A549 (cell line): ENCODE measurements at regions not wholly inside any gene's neighbourhood (a gene's known extent, or its start where the extent isn't known, plus 50 kb on each side); places are given as distances from the start of the nearest gene placed in this dataset.

Experiments used
- ATAC-seq, 2 experiments: fragments of 200-7000 bp in 1 of 2; fragments of >200 bp in 1 of 2; cut with Nextera tagmentation in 1 of 2; cut with Tn5 transposase in 1 of 2; 3 replicates each; pipeline versions ENCODE4 v1.8.0 to v1.9.1; 2018 to 2020; ENCODE audit warnings: mild to moderate bottlenecking in 1 of 2, moderate library complexity in 1 of 2
- CTCF ChIA-PET: fragments of 300-600 bp; sonication (Branson Sonifier 250); formaldehyde crosslinking; extraction: SDS; loops from one replicate; lab custom pipeline; 2021; ENCODE audit warnings: antibody characterized with exemption, inconsistent platforms; lab: Yijun Ruan, JAX
- POLR2A ChIA-PET: fragments of 350-600 bp; formaldehyde crosslinking; extraction: SDS; loops from one replicate; lab custom pipeline; 2021; ENCODE audit warnings: antibody characterized with exemption, inconsistent platforms; lab: Yijun Ruan, JAX
- DNase-seq, 2 experiments: peaks; one replicate each; pipeline versions ENCODE4 v3.0.0 to v3.0.0-alpha.2; 2011 to 2016; ENCODE audit warnings: low read depth in 1 of 2, low spot score in 1 of 2
- FAIRE-seq: peaks from 2 replicates; lab custom pipeline; 2011; peaks lifted over from hg19 to GRCh38; lab: Jason Lieb, UNC
- H3K27ac ChIP-seq, 2 experiments: fragments of >200 bp; sonication (Bioruptor Twin); formaldehyde crosslinking; 3 replicates each; pipeline ENCODE4 v1.5.1; 2016 to 2017
- H3K4me1 ChIP-seq: fragments of >200 bp; sonication (Bioruptor Twin); formaldehyde crosslinking; 3 replicates; pipeline ENCODE4 v1.6.1; 2016
- H3K4me2 ChIP-seq: fragments of >200 bp; sonication (Bioruptor Twin); formaldehyde crosslinking; 3 replicates; pipeline ENCODE4 v1.6.1; 2016
- H3K4me3 ChIP-seq: fragments of >200 bp; sonication (Bioruptor Twin); formaldehyde crosslinking; 3 replicates; pipeline ENCODE4 v1.5.1; 2016
- H3K9me3 ChIP-seq: fragments of >200 bp; sonication (Bioruptor Twin); formaldehyde crosslinking; 3 replicates; pipeline ENCODE4 v1.6.1; 2016
- CEBPB ChIP-seq, 2 experiments: fragments of >200 bp in 1 of 2; sonication (Bioruptor Twin) in 1 of 2; formaldehyde crosslinking in 1 of 2; IDR thresholded peaks; 2 replicates each; pipeline ENCODE4 v1.6.1; 2012 to 2016
- CHD2 ChIP-seq: fragments of 150-350 bp; IDR thresholded peaks from 2 replicates; pipeline ENCODE4 v1.6.1; 2014; ENCODE audit warnings: low read length; ENCODE audit not compliant: partially characterized antibody
- CTCF ChIP-seq: fragments of >200 bp; sonication (Bioruptor Twin); formaldehyde crosslinking; IDR thresholded peaks from 3 replicates; pipeline ENCODE4 v1.5.1; 2016
- EHF ChIP-seq: fragments of 250-450 bp; sonication (Bioruptor Pico); IDR thresholded peaks from 2 replicates; pipeline ENCODE4 v1.5.0; 2020; ENCODE audit warnings: mild to moderate bottlenecking
- EP300 ChIP-seq, 2 experiments: fragments of >200 bp; sonication (Bioruptor Twin); formaldehyde crosslinking; IDR thresholded peaks; 2 replicates in 1 of 2; 3 replicates in 1 of 2; pipeline ENCODE4 v1.6.1; 2016 to 2017
- ESRRA ChIP-seq: fragments of 150-350 bp; IDR thresholded peaks from 2 replicates; pipeline ENCODE4 v1.6.1; 2014; ENCODE audit warnings: mild to moderate bottlenecking, low read length, borderline replicate concordance
- FOSL2 ChIP-seq, 2 experiments: fragments of 450-650 bp in 1 of 2; fragments of >200 bp in 1 of 2; sonication (Bioruptor Twin) in 1 of 2; formaldehyde crosslinking; IDR thresholded peaks; 2 replicates each; pipeline versions ENCODE4 v1.5.0 to v1.6.1; 2016 to 2020; ENCODE audit warnings: mild to moderate bottlenecking in 1 of 2, moderate library complexity in 1 of 2
- FOXS1 ChIP-seq: fragments of 250-450 bp; sonication (Bioruptor Pico); IDR thresholded peaks from 2 replicates; pipeline ENCODE4 v1.5.0; 2020; ENCODE audit warnings: mild to moderate bottlenecking, moderate library complexity
- GATA3 ChIP-seq: IDR thresholded peaks from 2 replicates; pipeline ENCODE4 v1.6.1; 2012; ENCODE audit warnings: borderline replicate concordance
- HDAC2 ChIP-seq: fragments of 200-600 bp; sonication (generic); IDR thresholded peaks from 2 replicates; pipeline ENCODE4 v1.6.1; 2016
- JUNB ChIP-seq: fragments of >200 bp; sonication (Bioruptor Twin); formaldehyde crosslinking; IDR thresholded peaks from 2 replicates; pipeline ENCODE4 v1.6.1; 2016
- KDM5A ChIP-seq: fragments of 200-600 bp; sonication (generic); IDR thresholded peaks from 2 replicates; pipeline ENCODE4 v1.6.1; 2016; ENCODE audit warnings: antibody characterized with exemption, mild to moderate bottlenecking
- NPAS2 ChIP-seq: fragments of 250-450 bp; sonication (Bioruptor Pico); IDR thresholded peaks from 2 replicates; pipeline ENCODE4 v1.8.0; 2022; ENCODE audit warnings: mild to moderate bottlenecking, moderate library complexity, borderline replicate concordance
- NR3C1 ChIP-seq: fragments of >200 bp; sonication (Bioruptor Twin); formaldehyde crosslinking; IDR thresholded peaks from 3 replicates; pipeline ENCODE4 v1.6.1; 2017
- POLR2AphosphoS2 ChIP-seq: conservative IDR thresholded peaks from 2 replicates; pipeline ENCODE4 v1.6.1; 2012; ENCODE audit warnings: low read length, improper control_type of control experiment, inconsistent platforms
- RAD21 ChIP-seq, 2 experiments: fragments of >200 bp in 1 of 2; sonication (Bioruptor Twin) in 1 of 2; formaldehyde crosslinking in 1 of 2; IDR thresholded peaks in 1 of 2; conservative IDR thresholded peaks in 1 of 2; 2 replicates in 1 of 2; 3 replicates in 1 of 2; pipeline ENCODE4 v1.6.1; 2012 to 2018; ENCODE audit warnings: inconsistent platforms in 1 of 2
- RCOR1 ChIP-seq: fragments of 150-350 bp; IDR thresholded peaks from 2 replicates; pipeline ENCODE4 v1.6.1; 2014; ENCODE audit warnings: antibody characterized with exemption, low read length, low read depth
- REST ChIP-seq: fragments of 200-600 bp; sonication (generic); IDR thresholded peaks from 2 replicates; pipeline ENCODE4 v1.6.1; 2016; ENCODE audit warnings: antibody characterized with exemption, mild to moderate bottlenecking, moderate library complexity
- SMC3 ChIP-seq: fragments of >200 bp; sonication (Bioruptor Twin); formaldehyde crosslinking; IDR thresholded peaks from 3 replicates; pipeline ENCODE4 v1.6.1; 2018; ENCODE audit warnings: inconsistent platforms
- ZC3H11A ChIP-seq: fragments of 450-650 bp; IDR thresholded peaks from 2 replicates; pipeline ENCODE4 v1.6.1; 2014; ENCODE audit warnings: antibody characterized with exemption, mild to moderate bottlenecking
- ZNF302 ChIP-seq: fragments of 250-450 bp; sonication (Bioruptor Pico); IDR thresholded peaks from 2 replicates; pipeline ENCODE4 v1.9.0; 2021; ENCODE audit warnings: inconsistent platforms, mild to moderate bottlenecking, moderate library complexity
- WGBS: methylation state at CpG from one replicate; pipeline ENCODE4 v1.1.6; 2017; ENCODE audit errors: missing lambda C conversion rate; 5-methylcytosine and 5-hydroxymethylcytosine counted together

- POLR2A ChIA-PET = no interaction called here
- ATAC-seq = no peak
- no peak for DNase-seq
- H3K4me1 ChIP-seq = no peaks in the 10 kb centered on the region
- WGBS = 55% methylated on average over 2 of the region's 2 CpGs
- H3K27ac ChIP-seq = no peak overlapping the region
- CTCF ChIA-PET = interaction anchor here (0.6 kb wide), 1 partner anchor 719 kb away, joined by 3 read pairs; no protein-coding TSS in a partner anchor
- no peak overlapping the region for H3K4me2 ChIP-seq
- H3K4me3 ChIP-seq = no peak overlapping the region
- no peak for TF ChIP-seq EP300 (IDR thresholded peaks at IDR 0.05)
- TF ChIP-seq CTCF = no peak
- TF ChIP-seq FOSL2 (IDR thresholded peaks at IDR 0.05) = no peak
- TF ChIP-seq FOSL2 (CRISPR knock-in tag; IDR thresholded peaks at IDR 0.05) = no peak
- TF ChIP-seq FOXS1 (CRISPR knock-in tag) = no peak
- TF ChIP-seq ZNF302 (CRISPR knock-in tag) = no peak
- TF ChIP-seq HDAC2 = no peak
- no peak for TF ChIP-seq ESRRA
- no peak for TF ChIP-seq RCOR1
- TF ChIP-seq CEBPB (IDR thresholded peaks at IDR 0.05) = no peak
- no peak for TF ChIP-seq GATA3
- TF ChIP-seq JUNB = no peak
- TF ChIP-seq EHF (CRISPR knock-in tag) = no peak
- TF ChIP-seq SMC3 = no peak
- TF ChIP-seq ZC3H11A = no peak
- TF ChIP-seq NPAS2 = no peak
- no peak for TF ChIP-seq REST
- TF ChIP-seq RAD21 (conservative IDR thresholded peaks at IDR 0.05 in 1 of 2, IDR thresholded peaks at IDR 0.05 in 1 of 2) = no peak
- TF ChIP-seq POLR2AphosphoS2 = no peak
- TF ChIP-seq, all 56 proteins: peak for 0
- H3K9me3 ChIP-seq = no peaks in the 10 kb centered on the region
- no peak for FAIRE-seq
Observed at GRCh38 chr2:164065038-164065437, 329.2 kb upstream of the FIGN start.

- Histone ChIP-seq H3K4me3 (no peak overlapping the region), H3K27ac (no peak overlapping the region), H3K9me3 (no peaks in the 10 kb centered on the region), H3K4me2 (no peak overlapping the region), H3K4me1 (no peaks in the 10 kb centered on the region)
- ChIA-PET CTCF (interaction anchor here (0.6 to 1.4 kb wide), 16 partner anchors 9 to 889 kb away, joined by 3 to 8 read pairs (median 3); no protein-coding TSS in a partner anchor), POLR2A (no interaction called here)
- ATAC-seq (peak in 1 of 2 experiments; percentile 49; a peak in 3 of 6 replicates), FAIRE-seq (no peak), DNase-seq (peak; percentile 5 to 29)
- 2% methylated on average over 2 of the region's 2 CpGs for WGBS
- no peak for TF ChIP-seq CHD2
- TF ChIP-seq CTCF = peak; percentile 78
- peak; percentile 76 for TF ChIP-seq SMC3
- no peak for TF ChIP-seq KDM5A
- peak; percentile 74 to 77 for TF ChIP-seq RAD21 (conservative IDR thresholded peaks at IDR 0.05 in 1 of 2, IDR thresholded peaks at IDR 0.05 in 1 of 2)
- TF ChIP-seq NR3C1 = no peak
Observed at GRCh38 chr2:164061129-164061746, 325.4 kb upstream of the FIGN start.
